ENCODE measurements at regions not wholly inside any gene's neighbourhood (a gene's known extent, or its start where the extent isn't known, plus 50 kb on each side); places are given as distances from the start of the nearest gene placed in this dataset.

DNA sequence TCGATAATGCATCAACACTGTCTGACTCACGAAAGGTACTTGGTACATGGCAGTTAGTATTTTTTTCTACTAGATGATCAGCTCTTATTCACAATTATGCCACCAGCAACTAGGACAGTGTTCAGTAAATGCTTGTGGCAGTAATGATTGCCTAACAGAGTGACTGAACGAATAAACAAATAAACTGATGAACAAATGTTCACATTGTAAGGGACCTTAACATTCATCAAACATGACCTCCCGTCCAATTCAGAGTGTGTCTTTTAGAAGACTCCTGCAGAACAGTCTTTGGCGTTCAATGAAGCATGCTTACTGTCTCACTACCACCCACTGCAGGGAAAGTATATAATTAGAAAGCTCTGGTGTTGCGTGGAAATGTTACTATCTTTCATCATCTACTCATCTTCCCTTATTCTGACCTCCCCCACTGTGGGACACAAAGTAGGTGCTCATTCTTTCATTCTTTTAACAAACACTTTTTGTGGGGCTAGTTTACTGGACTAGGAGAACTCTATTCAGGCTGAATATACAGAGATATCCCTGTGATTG is 319.3 kb downstream of the RAB28 start:
- Histone ChIP-seq H3K4me2 (ENCODE audit: control insufficient read depth, extremely low read depth, insufficient read depth, low read depth, low read length) (no peak overlapping the region), H3K9me1 (ENCODE audit: control insufficient read depth, extremely low read depth, insufficient read depth, low read length) (no peaks in the 10 kb centered on the region), H3K27ac (ENCODE audit: control insufficient read depth, insufficient read depth, low read length) (no peak overlapping the region), H3K4me1 (ENCODE audit: control insufficient read depth, extremely low read depth, insufficient read depth, low read length) (no peaks in the 10 kb centered on the region), H3K9me3 (ENCODE audit: control insufficient read depth, low read depth, low read length) (no peaks in the 10 kb centered on the region), H3K79me2 (ENCODE audit: control insufficient read depth, insufficient read depth, low read length) (no peaks in the 10 kb centered on the region), H3K4me3 (ENCODE audit: control insufficient read depth in 2 of 3, extremely low read depth in 1 of 3, insufficient read depth in 2 of 3, low read depth in 1 of 3, low read length in 3 of 3) (no peak overlapping the region), H3K36me3 (ENCODE audit: control insufficient read depth in 2 of 2, extremely low read depth in 1 of 2, insufficient read depth in 2 of 2, low read length in 2 of 2) (no peaks in the 10 kb centered on the region), H4K20me1 (ENCODE audit: control insufficient read depth, extremely low read depth, insufficient read depth, low read length) (no peaks in the 10 kb centered on the region), H2AFZ (ENCODE audit: control insufficient read depth, low read length) (no peak overlapping the region), H3K27me3 (ENCODE audit: control insufficient read depth, extremely low read depth, insufficient read depth, low read length) (no peaks in the 10 kb centered on the region), H3K9ac (ENCODE audit: control insufficient read depth, extremely low read depth, insufficient read depth, low read length) (no peak overlapping the region)
- TF ChIP-seq EZH2 (IDR thresholded peaks at IDR 0.05; ENCODE audit: low read length), result no peak
- no peak for TF ChIP-seq CTCF (optimal IDR thresholded peaks at IDR 0.05 in 1 of 3, IDR thresholded peaks at IDR 0.05 in 1 of 3, conservative IDR thresholded peaks at IDR 0.05 in 1 of 3; ENCODE audit: extremely low read depth in 1 of 3, insufficient read depth in 2 of 3, low read length in 3 of 3)
- DNase-seq (ENCODE audit: low read depth, low spot score) (no peak), FAIRE-seq (no peak)
- dilution Hi-C loops (cut with MboI; ENCODE audit: extremely low pct_ligation_motif_present, low sequenced_read_pairs), result no loop called here

DNA sequence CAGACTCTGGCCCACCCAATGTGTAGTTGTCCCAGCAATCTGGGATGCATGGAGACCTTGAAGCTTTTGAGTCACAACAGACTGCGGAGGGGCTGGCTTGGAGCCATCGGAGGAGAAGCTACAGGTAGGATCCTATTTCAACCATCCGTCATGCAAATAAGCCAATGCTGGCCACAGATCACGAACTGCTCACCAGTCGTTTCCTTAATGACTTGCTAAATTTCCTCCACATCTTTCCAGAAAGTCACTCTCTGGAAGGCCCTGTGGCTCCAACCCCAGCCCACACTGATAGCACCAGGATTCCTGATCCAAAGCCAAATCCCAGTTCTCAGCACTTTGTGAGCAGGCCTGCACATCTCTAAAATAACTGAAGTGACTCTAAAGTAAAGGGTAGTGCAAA is 321.3 kb downstream of the RAB28 start:
- TF ChIP-seq CTCF (optimal IDR thresholded peaks at IDR 0.05 in 1 of 3, IDR thresholded peaks at IDR 0.05 in 1 of 3, conservative IDR thresholded peaks at IDR 0.05 in 1 of 3; ENCODE audit: extremely low read depth in 1 of 3, insufficient read depth in 2 of 3, low read length in 3 of 3) (no peak), EZH2 (IDR thresholded peaks at IDR 0.05; ENCODE audit: low read length) (no peak)
- dilution Hi-C loops (cut with MboI; ENCODE audit: extremely low pct_ligation_motif_present, low sequenced_read_pairs), result no loop called here
- H3K79me2 ChIP-seq (ENCODE audit: control insufficient read depth, insufficient read depth, low read length), result no peaks in the 10 kb centered on the region

More for the DNA sequence above, 321.3 kb downstream of the RAB28 start:
- Histone ChIP-seq H2AFZ (ENCODE audit: control insufficient read depth, low read length) (no peak overlapping the region), H3K4me3 (ENCODE audit: control insufficient read depth in 2 of 3, extremely low read depth in 1 of 3, insufficient read depth in 2 of 3, low read depth in 1 of 3, low read length in 3 of 3) (no peak overlapping the region), H3K4me1 (ENCODE audit: control insufficient read depth, extremely low read depth, insufficient read depth, low read length) (no peaks in the 10 kb centered on the region), H3K9me3 (ENCODE audit: control insufficient read depth, low read depth, low read length) (no peaks in the 10 kb centered on the region), H3K9me1 (ENCODE audit: control insufficient read depth, extremely low read depth, insufficient read depth, low read length) (no peaks in the 10 kb centered on the region), H3K27ac (ENCODE audit: control insufficient read depth, insufficient read depth, low read length) (no peak overlapping the region), H4K20me1 (ENCODE audit: control insufficient read depth, extremely low read depth, insufficient read depth, low read length) (no peaks in the 10 kb centered on the region), H3K27me3 (ENCODE audit: control insufficient read depth, extremely low read depth, insufficient read depth, low read length) (no peaks in the 10 kb centered on the region), H3K9ac (ENCODE audit: control insufficient read depth, extremely low read depth, insufficient read depth, low read length) (no peak overlapping the region), H3K36me3 (ENCODE audit: control insufficient read depth in 2 of 2, extremely low read depth in 1 of 2, insufficient read depth in 2 of 2, low read length in 2 of 2) (no peaks in the 10 kb centered on the region), H3K4me2 (ENCODE audit: control insufficient read depth, extremely low read depth, insufficient read depth, low read depth, low read length) (no peak overlapping the region)
- DNase-seq (ENCODE audit: low read depth, low spot score), result no peak
- no peak for FAIRE-seq

All from keratinocyte (primary cell).